ENCODE measurements at regions not wholly inside any gene's neighbourhood (a gene's known extent, or its start where the extent isn't known, plus 50 kb on each side); places are given as distances from the start of the nearest gene placed in this dataset.

- H3K9ac ChIP-seq (replicated peaks; ENCODE audit: extremely low read depth, insufficient read depth, low read length), result peak overlapping the region; percentile 21
- FAIRE-seq, result no peak
- CTCF ChIA-PET, result interaction anchor here (0.6 to 8.2 kb wide), 16 partner anchors 12 to 246 kb away, joined by 3 to 128 read pairs (median 4); partner anchors contain the start of genes ALDH7A1 and PHAX
- no peak overlapping the region for H2AFZ ChIP-seq (ENCODE audit: low read depth, low read length)
- no peak for TF ChIP-seq FOS (IDR thresholded peaks at IDR 0.05; ENCODE audit: borderline replicate concordance, insufficient read depth, low read length)
- no peak for TF ChIP-seq MYC (IDR thresholded peaks at IDR 0.05; ENCODE audit: low read depth, low read length)
- no peak for TF ChIP-seq EZH2 (IDR thresholded peaks at IDR 0.05; ENCODE audit: borderline replicate concordance, low read depth, low read length, severe bottlenecking)
- no peak for TF ChIP-seq CTCF (IDR thresholded peaks at IDR 0.05; ENCODE audit: extremely low read depth in 1 of 2, insufficient read depth in 1 of 2, low read depth in 1 of 2, low read length in 2 of 2)
- TF ChIP-seq POLR2A (IDR thresholded peaks at IDR 0.05; ENCODE audit: low read depth, low read length), result no peak
- no peak for TF ChIP-seq MAX (IDR thresholded peaks at IDR 0.05; ENCODE audit: insufficient read depth, insufficient read length)
- no peak for TF ChIP-seq JUN (IDR thresholded peaks at IDR 0.05; ENCODE audit: borderline replicate concordance, insufficient read depth, insufficient read length, low read depth)
- TF ChIP-seq GATA2 (IDR thresholded peaks at IDR 0.05; ENCODE audit: insufficient read depth, insufficient read length, low read depth, low read length), result no peak
- intact Hi-C loops (cut with micrococcal nuclease) (loop anchor here (1.0 to 5.0 kb wide), 8 partner anchors 67 to 452 kb away; partner anchors contain the start of genes ALDH7A1, GRAMD2B and LMNB1), dilution Hi-C loops (cut with MboI; ENCODE audit: extremely low pct_ligation_motif_present, low sequenced_read_pairs) (no loop called here)
- no peaks in the 10 kb centered on the region for H4K20me1 ChIP-seq (replicated peaks; ENCODE audit: control insufficient read depth, extremely low read depth, insufficient read depth, low read length)
- DNase-seq (ENCODE audit: low read depth, low spot score), result no peak
- H3K79me2 ChIP-seq (ENCODE audit: control insufficient read depth, insufficient read depth, low read length), result no peaks in the 10 kb centered on the region
- peaks cover 35% of the 10 kb centered on the region for H3K4me1 ChIP-seq (ENCODE audit: control insufficient read depth, extremely low read depth, insufficient read depth, low read length)
- H3K4me2 ChIP-seq (ENCODE audit: insufficient read depth, low read length), result no peak overlapping the region
- no peaks in the 10 kb centered on the region for H3K36me3 ChIP-seq (ENCODE audit: control insufficient read depth in 2 of 2, extremely low read depth in 1 of 2, insufficient read depth in 2 of 2, low read length in 2 of 2)
- no peaks in the 10 kb centered on the region for H3K9me1 ChIP-seq (replicated peaks; ENCODE audit: control insufficient read depth, extremely low read depth, insufficient read depth, low read length)
- H3K9me3 ChIP-seq (replicated peaks; ENCODE audit: control insufficient read depth, insufficient read depth, low read length), result no peaks in the 10 kb centered on the region
- H3K4me3 ChIP-seq (replicated peaks in 1 of 3; ENCODE audit: insufficient read depth in 1 of 3, low read depth in 1 of 3, low read length in 3 of 3), result no peak overlapping the region
- TSS peak; percentile 83 for BruUV-seq (replicated peaks)
- peaks cover under 1 to 16% of the 10 kb centered on the region in 2 experiments for H3K27me3 ChIP-seq (ENCODE audit: control insufficient read depth in 2 of 2, insufficient read depth in 2 of 2, low read length in 2 of 2)
- H3K27ac ChIP-seq (ENCODE audit: insufficient read depth, low read depth, low read length), result no peak overlapping the region
- POLR2A ChIA-PET, result no interaction called here
These were observed 68.1 kb upstream of the GRAMD2B start for GRCh38 chr5:126354858-126355731.

All from endothelial cell of umbilical vein (primary cell).